Astrocyte of the cerebellum (primary cell): ENCODE measurements at regions not wholly inside any gene's neighbourhood (a gene's known extent, or its start where the extent isn't known, plus 50 kb on each side); places are given as distances from the start of the nearest gene placed in this dataset.

Experiments used
- DNase-seq: peaks from one replicate; pipeline ENCODE4 v3.0.0-alpha.2; 2011; ENCODE audit warnings: low read depth
- H3K4me3 ChIP-seq: 2 replicates; pipeline ENCODE4 v1.5.1; 2011; ENCODE audit warnings: mild to moderate bottlenecking, low read depth, low read length, moderate library complexity
- CTCF ChIP-seq: IDR thresholded peaks from 2 replicates; pipeline ENCODE4 v1.5.1; 2012; ENCODE audit warnings: low read length, low read depth, moderate library complexity, mild to moderate bottlenecking; ENCODE audit errors: missing control alignments
- in situ Hi-C: cut with HindIII; loops from 2 replicates; pipeline ENCODE4 v1.10.0; 2017; ENCODE audit warnings: low sequenced_read_pairs

- no peak overlapping the region for H3K4me3 ChIP-seq
- DNase-seq, result no peak
- TF ChIP-seq CTCF, result no peak
- in situ Hi-C loops, result no loop called here
Measured at GRCh38 chr14:83128783-83129182, 1595.1 kb upstream of the SEL1L start.

GRCh38 chr14:83129496-83129895 lies 1595.8 kb upstream of the SEL1L start:
- in situ Hi-C loops, result no loop called here
- no peak for DNase-seq
- TF ChIP-seq CTCF, result no peak
- no peak overlapping the region for H3K4me3 ChIP-seq

- H3K4me3 ChIP-seq, result no peak overlapping the region
- TF ChIP-seq CTCF, result no peak
- in situ Hi-C loops, result no loop called here
- no peak for DNase-seq
Measured at GRCh38 chr14:83133981-83134645, 1600.5 kb upstream of the SEL1L start.

GRCh38 chr14:83140756-83141155 lies 1607.1 kb upstream of the SEL1L start:
- H3K4me3 ChIP-seq, result no peak overlapping the region
- no peak for TF ChIP-seq CTCF
- DNase-seq, result no peak
- in situ Hi-C loops, result no loop called here

GRCh38 chr14:83147006-83147405 lies 1613.4 kb upstream of the SEL1L start:
- no peak overlapping the region for H3K4me3 ChIP-seq
- in situ Hi-C loops, result no loop called here
- no peak for DNase-seq
- TF ChIP-seq CTCF, result no peak

- no peak for TF ChIP-seq CTCF
- no peak overlapping the region for H3K4me3 ChIP-seq
- in situ Hi-C loops, result no loop called here
Measured at GRCh38 chr14:83151571-83151970, 1617.9 kb upstream of the SEL1L start.

More at GRCh38 chr14:83151571-83151970, 1617.9 kb upstream of the SEL1L start:
- DNase-seq, result no peak
